OCI-LY7 (cell line): ENCODE measurements at regions not wholly inside any gene's neighbourhood (a gene's known extent, or its start where the extent isn't known, plus 50 kb on each side); places are given as distances from the start of the nearest gene placed in this dataset.

Experiments
- BruUV-seq: library from RNA; stranded (reverse); fragments of 400-500 nt; replicated peaks from 2 replicates; lab custom pipeline; 2021; lab: Mats Ljungman, UMichigan
- CTCF ChIA-PET: fragments of 300-600 bp; sonication (Branson Sonifier 250); formaldehyde crosslinking; loops from one replicate; lab custom pipeline; 2022; ENCODE audit warnings: antibody characterized with exemption; ENCODE audit not compliant: unreplicated experiment; lab: Charles Lee
- POLR2A ChIA-PET: fragments of 300-600 bp; sonication (Branson Sonifier 250); formaldehyde crosslinking; loops from one replicate; lab custom pipeline; 2022; ENCODE audit warnings: antibody characterized with exemption; lab: Charles Lee
- DNase-seq: peaks from one replicate; pipeline ENCODE4 v3.0.0-alpha.2; 2015; ENCODE audit warnings: low spot score
- H2AFZ ChIP-seq: fragments of 200-600 bp; sonication (generic), shearing (Covaris generic); 2 replicates; pipeline ENCODE4 v1.6.1; 2014; ENCODE audit warnings: mild to moderate bottlenecking, antibody characterized with exemption, low read length, moderate library complexity
- H3K27ac ChIP-seq: fragments of 200-600 bp; sonication (generic); 2 replicates; pipeline ENCODE4 v1.5.1; 2014; ENCODE audit warnings: mixed run types, low read depth, mild to moderate bottlenecking, moderate library complexity, low read length, inconsistent platforms; ENCODE audit not compliant: poor library complexity, severe bottlenecking
- H3K36me3 ChIP-seq: fragments of 200-600 bp; sonication (generic); 2 replicates; pipeline ENCODE4 v1.6.1; 2014; ENCODE audit warnings: mild to moderate bottlenecking, antibody characterized with exemption, low read length, moderate library complexity, mixed read lengths; ENCODE audit not compliant: insufficient read depth
- H3K4me1 ChIP-seq: fragments of 200-600 bp; sonication (generic); 2 replicates; pipeline ENCODE4 v1.5.1; 2014; ENCODE audit warnings: mild to moderate bottlenecking, low read length; ENCODE audit not compliant: insufficient read depth, poor library complexity, severe bottlenecking
- H3K4me2 ChIP-seq: fragments of 200-600 bp; sonication (generic); 2 replicates; pipeline ENCODE4 v1.6.1; 2014; ENCODE audit warnings: mild to moderate bottlenecking, low read length
- H3K4me3 ChIP-seq: fragments of 200-600 bp; sonication (generic); 2 replicates; pipeline ENCODE4 v1.5.1; 2014; ENCODE audit warnings: mild to moderate bottlenecking, low read depth, low read length; ENCODE audit not compliant: poor library complexity, severe bottlenecking
- H3K79me2 ChIP-seq: fragments of 200-600 bp; sonication (generic); 2 replicates; pipeline ENCODE4 v1.6.1; 2016; ENCODE audit warnings: low read depth, mild to moderate bottlenecking, low read length, moderate library complexity, mixed read lengths; ENCODE audit not compliant: insufficient read depth
- H3K9me2 ChIP-seq: fragments of 200-600 bp; sonication (generic); 2 replicates; pipeline ENCODE4 v1.6.1; 2016; ENCODE audit warnings: mild to moderate bottlenecking, low read length, mixed read lengths; ENCODE audit not compliant: insufficient read depth
- H3K9me3 ChIP-seq: fragments of 200-600 bp; sonication (generic); 2 replicates; pipeline ENCODE4 v1.6.1; 2014; ENCODE audit warnings: mild to moderate bottlenecking, mixed run types, low read length, mixed read lengths
- H4K20me1 ChIP-seq: fragments of 200-600 bp; sonication (generic); 2 replicates; pipeline ENCODE4 v1.6.1; 2014; ENCODE audit warnings: mild to moderate bottlenecking, antibody characterized with exemption, low read length, moderate library complexity, mixed read lengths; ENCODE audit not compliant: insufficient read depth
- CTCF ChIP-seq: fragments of 200-600 bp; sonication (generic); conservative IDR thresholded peaks from 2 replicates; pipeline ENCODE4 v1.5.1; 2014; ENCODE audit warnings: mild to moderate bottlenecking, antibody characterized with exemption, low read length, moderate library complexity, mixed read lengths
- EZH2phosphoT487 ChIP-seq: fragments of 200-600 bp; sonication (generic); IDR thresholded peaks from 2 replicates; pipeline ENCODE4 v1.6.1; 2018; ENCODE audit warnings: low read depth, borderline replicate concordance, mild to moderate bottlenecking, mixed run types, antibody characterized with exemption, low read length, moderate library complexity, mixed read lengths
- intact Hi-C: fragments of 100-400 bp; cut with micrococcal nuclease; formaldehyde crosslinking; loops from one replicate; pipeline ENCODE4 v1.10.0; 2022; ENCODE audit not compliant: unreplicated experiment

GRCh38 chr14:100466111-100466856, 120.9 kb downstream of the BEGAIN start:
- intact Hi-C loops, result no loop called here
- no peaks in the 10 kb centered on the region for H3K4me1 ChIP-seq
- H2AFZ ChIP-seq, result no peak overlapping the region
- no peak overlapping the region for H3K4me3 ChIP-seq
- H3K27ac ChIP-seq, result no peak overlapping the region
- TF ChIP-seq CTCF (no peak), EZH2phosphoT487 (no peak)
- ChIA-PET CTCF (no interaction called here), POLR2A (no interaction called here)
- no peak for DNase-seq
- H3K4me2 ChIP-seq, result no peak overlapping the region
- H4K20me1 ChIP-seq, result no peaks in the 10 kb centered on the region; the same call in 1 of the 2 replicates
- no peaks in the 10 kb centered on the region for H3K79me2 ChIP-seq
- no peaks in the 10 kb centered on the region for H3K9me2 ChIP-seq
- no peaks in the 10 kb centered on the region for H3K9me3 ChIP-seq
- no TSS peak for BruUV-seq
- no peaks in the 10 kb centered on the region for H3K36me3 ChIP-seq

GRCh38 chr14:100467046-100467750, 120.0 kb downstream of the BEGAIN start:
- DNase-seq, result no peak
- Histone ChIP-seq H4K20me1 (no peaks in the 10 kb centered on the region; the same call in 1 of the 2 replicates), H3K36me3 (no peaks in the 10 kb centered on the region), H3K9me2 (no peaks in the 10 kb centered on the region), H3K4me2 (no peak overlapping the region), H3K79me2 (no peaks in the 10 kb centered on the region), H3K4me1 (no peaks in the 10 kb centered on the region), H3K27ac (no peak overlapping the region), H3K4me3 (no peak overlapping the region), H3K9me3 (no peaks in the 10 kb centered on the region), H2AFZ (no peak overlapping the region)
- ChIA-PET CTCF (no interaction called here), POLR2A (no interaction called here)
- no peak for TF ChIP-seq EZH2phosphoT487
- TF ChIP-seq CTCF, result no peak
- intact Hi-C loops, result no loop called here
- no TSS peak for BruUV-seq

GRCh38 chr14:100467939-100468338, 119.3 kb downstream of the BEGAIN start:
- intact Hi-C loops, result no loop called here
- CTCF ChIA-PET, result no interaction called here
- TF ChIP-seq EZH2phosphoT487 (no peak), CTCF (no peak)

More at GRCh38 chr14:100467939-100468338, 119.3 kb downstream of the BEGAIN start:
- no peak overlapping the region for H2AFZ ChIP-seq
- BruUV-seq, result no TSS peak
- H3K27ac ChIP-seq, result no peak overlapping the region
- H3K9me3 ChIP-seq, result no peaks in the 10 kb centered on the region
- H3K79me2 ChIP-seq, result no peaks in the 10 kb centered on the region
- H3K9me2 ChIP-seq, result no peaks in the 10 kb centered on the region
- DNase-seq, result no peak
- POLR2A ChIA-PET, result no interaction called here
- H3K36me3 ChIP-seq, result no peaks in the 10 kb centered on the region
- no peaks in the 10 kb centered on the region for H3K4me1 ChIP-seq
- no peak overlapping the region for H3K4me3 ChIP-seq
- no peak overlapping the region for H3K4me2 ChIP-seq
- no peaks in the 10 kb centered on the region; the same call in 1 of the 2 replicates for H4K20me1 ChIP-seq
